SK-N-SH treated with all-trans-retinoic acid at 6 μM for 48 hours (cell line): ENCODE measurements at regions not wholly inside any gene's neighbourhood (a gene's known extent, or its start where the extent isn't known, plus 50 kb on each side); places are given as distances from the start of the nearest gene placed in this dataset.

Experiments
- ATAC-seq: fragments of 200-7000 bp; cut with Tn5 transposase; 3 replicates; pipeline ENCODE4 v1.9.1; 2020; ENCODE audit warnings: mild to moderate bottlenecking, moderate library complexity
- ARNTL ChIP-seq: fragments of 450-650 bp; formaldehyde crosslinking; IDR thresholded peaks from 2 replicates; pipeline ENCODE4 v1.5.0; 2020; ENCODE audit warnings: low read depth, mild to moderate bottlenecking, moderate library complexity, borderline replicate concordance
- BACH2 ChIP-seq: fragments of 250-450 bp; sonication (Bioruptor Pico); IDR thresholded peaks from 2 replicates; pipeline ENCODE4 v1.9.0; 2021; ENCODE audit warnings: mild to moderate bottlenecking, borderline replicate concordance
- CREB5 ChIP-seq: fragments of 250-450 bp; sonication (Bioruptor Pico); IDR thresholded peaks from 2 replicates; pipeline ENCODE4 v1.5.1; 2020; ENCODE audit warnings: low read depth, mild to moderate bottlenecking, moderate library complexity
- CSDC2 ChIP-seq: fragments of 250-450 bp; sonication (Bioruptor Pico); IDR thresholded peaks from 2 replicates; pipeline ENCODE4 v1.5.0; 2020; ENCODE audit warnings: mild to moderate bottlenecking, moderate library complexity
- CSRNP3 ChIP-seq: fragments of 250-450 bp; sonication (Bioruptor Pico); IDR thresholded peaks from 2 replicates; pipeline ENCODE4 v1.5.1; 2021; ENCODE audit warnings: mild to moderate bottlenecking, moderate library complexity
- ESRRG ChIP-seq: fragments of 250-450 bp; sonication (Bioruptor Pico); IDR thresholded peaks from 2 replicates; pipeline ENCODE4 v1.6.1; 2021; ENCODE audit warnings: mild to moderate bottlenecking
- GLIS3 ChIP-seq: fragments of 250-450 bp; sonication (Bioruptor Pico); IDR thresholded peaks from 2 replicates; pipeline ENCODE4 v1.5.0; 2020; ENCODE audit warnings: mild to moderate bottlenecking, moderate library complexity
- ISL1 ChIP-seq: fragments of 250-450 bp; sonication (Bioruptor Pico); IDR thresholded peaks from 2 replicates; pipeline ENCODE4 v2.1.2; 2022; ENCODE audit warnings: mild to moderate bottlenecking, moderate library complexity
- OSR1 ChIP-seq: fragments of 250-450 bp; sonication (Bioruptor Pico); IDR thresholded peaks from 2 replicates; pipeline ENCODE4 v1.8.0; 2022; ENCODE audit warnings: moderate library complexity, mild to moderate bottlenecking, inconsistent platforms
- POU6F1 ChIP-seq: fragments of 250-450 bp; sonication (Bioruptor Pico); IDR thresholded peaks from 2 replicates; pipeline ENCODE4 v1.8.0; 2021; ENCODE audit warnings: low read depth, mild to moderate bottlenecking, moderate library complexity, borderline replicate concordance
- PPARA ChIP-seq: fragments of 250-450 bp; sonication (Bioruptor Pico); IDR thresholded peaks from 2 replicates; pipeline ENCODE4 v1.5.0; 2020; ENCODE audit warnings: mild to moderate bottlenecking, borderline replicate concordance
- RARB ChIP-seq: fragments of 250-450 bp; sonication (Bioruptor Pico); IDR thresholded peaks from 2 replicates; pipeline ENCODE4 v1.8.0; 2021; ENCODE audit warnings: mild to moderate bottlenecking, moderate library complexity
- SNAI2 ChIP-seq: fragments of 250-450 bp; sonication (Bioruptor Pico); IDR thresholded peaks from 2 replicates; pipeline ENCODE4 v1.5.0; 2020; ENCODE audit warnings: mild to moderate bottlenecking, moderate library complexity
- TCF4 ChIP-seq: fragments of 250-450 bp; sonication (Bioruptor Pico); IDR thresholded peaks from 2 replicates; pipeline ENCODE4 v1.8.0; 2021; ENCODE audit warnings: mild to moderate bottlenecking, moderate library complexity, borderline replicate concordance
- TOX ChIP-seq: fragments of 250-450 bp; sonication (Bioruptor Pico); IDR thresholded peaks from 2 replicates; pipeline ENCODE4 v1.8.0; 2021; ENCODE audit warnings: mild to moderate bottlenecking, moderate library complexity, borderline replicate concordance
- TSHZ2 ChIP-seq: fragments of 250-450 bp; sonication (Bioruptor Pico); IDR thresholded peaks from 2 replicates; pipeline ENCODE4 v1.5.0; 2020; ENCODE audit warnings: mild to moderate bottlenecking, moderate library complexity
- ZC3H10 ChIP-seq: fragments of 250-450 bp; sonication (Bioruptor Pico); IDR thresholded peaks from 2 replicates; pipeline ENCODE4 v1.5.1; 2021; ENCODE audit warnings: mild to moderate bottlenecking, moderate library complexity
- ZFP30 ChIP-seq: fragments of 450-650 bp; formaldehyde crosslinking; IDR thresholded peaks from 2 replicates; pipeline ENCODE4 v1.5.0; 2022; ENCODE audit warnings: mild to moderate bottlenecking, moderate library complexity
- ZNF565 ChIP-seq: fragments of 450-650 bp; formaldehyde crosslinking; conservative IDR thresholded peaks from 2 replicates; pipeline ENCODE4 v1.5.0; 2020; ENCODE audit warnings: low read depth, mild to moderate bottlenecking, moderate library complexity
- ZNF70 ChIP-seq: fragments of 450-650 bp; formaldehyde crosslinking; IDR thresholded peaks from 2 replicates; pipeline ENCODE4 v1.5.0; 2020; ENCODE audit warnings: mild to moderate bottlenecking, moderate library complexity
- ZNF8 ChIP-seq: fragments of 450-650 bp; formaldehyde crosslinking; IDR thresholded peaks from 2 replicates; pipeline ENCODE4 v1.5.0; 2020; ENCODE audit warnings: mild to moderate bottlenecking, moderate library complexity

- TF ChIP-seq TSHZ2 (CRISPR knock-in tag) (no peak), ZC3H10 (no peak), PPARA (no peak), BACH2 (CRISPR knock-in tag) (no peak)
These were observed 141.2 kb upstream of the KLF6 start (continued) for GRCh38 chr10:3926258-3926657.

- TF ChIP-seq ZNF565 (CRISPR knock-in tag): no peak
- no peak for ATAC-seq
These were observed 140.2 kb upstream of the KLF6 start for GRCh38 chr10:3925184-3925583.

- peak; percentile 78 for ATAC-seq
- TF ChIP-seq TSHZ2 (CRISPR knock-in tag) (no peak), ARNTL (CRISPR knock-in tag) (no peak), ZNF8 (CRISPR knock-in tag) (no peak), ZC3H10 (no peak), ISL1 (CRISPR knock-in tag) (no peak), ESRRG (CRISPR knock-in tag) (no peak), RARB (no peak), BACH2 (CRISPR knock-in tag) (no peak), OSR1 (CRISPR knock-in tag) (no peak), POU6F1 (CRISPR knock-in tag) (no peak), ZNF70 (CRISPR knock-in tag) (no peak), CSRNP3 (no peak), TCF4 (CRISPR knock-in tag) (no peak), ZFP30 (CRISPR knock-in tag) (no peak), GLIS3 (CRISPR knock-in tag) (no peak)
- TF ChIP-seq, all 23 proteins: peak for 0
These were observed 139.3 kb upstream of the KLF6 start for GRCh38 chr10:3924344-3924743.

GRCh38 chr10:3923033-3923432, 138.0 kb upstream of the KLF6 start:
- no peak for ATAC-seq
- TF ChIP-seq ZC3H10: no peak
- no peak for TF ChIP-seq TOX (CRISPR knock-in tag)
- no peak for TF ChIP-seq CSDC2 (CRISPR knock-in tag)
- TF ChIP-seq OSR1 (CRISPR knock-in tag): no peak
- TF ChIP-seq CREB5 (CRISPR knock-in tag): no peak
- no peak for TF ChIP-seq ESRRG (CRISPR knock-in tag)
- TF ChIP-seq ZNF70 (CRISPR knock-in tag): no peak
- no peak for TF ChIP-seq ZNF8 (CRISPR knock-in tag)
- no peak for TF ChIP-seq SNAI2 (CRISPR knock-in tag)
- TF ChIP-seq PPARA: no peak
- no peak for TF ChIP-seq POU6F1 (CRISPR knock-in tag)
- TF ChIP-seq, all 23 proteins: peak for 0
